ENCODE measurements at regions not wholly inside any gene's neighbourhood (a gene's known extent, or its start where the extent isn't known, plus 50 kb on each side); places are given as distances from the start of the nearest gene placed in this dataset.

DNA sequence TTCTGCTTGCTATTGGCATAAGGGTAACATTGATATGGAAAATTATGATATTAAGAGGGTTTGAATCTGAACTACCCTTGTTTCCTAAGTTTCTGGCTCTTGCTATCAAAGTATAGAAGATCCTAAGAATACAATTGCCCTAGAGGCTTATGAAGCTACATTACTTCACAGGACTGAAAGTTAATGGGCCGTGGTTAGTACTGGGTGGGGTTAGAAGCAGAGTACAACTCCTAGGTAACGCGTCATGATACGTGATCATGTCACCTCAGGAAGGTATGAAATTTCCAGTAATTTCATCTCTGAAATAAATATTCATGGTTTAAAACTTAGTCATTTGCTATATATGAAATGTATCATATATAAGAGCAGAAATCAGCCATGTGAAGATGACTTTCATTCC lies 743.8 kb upstream of the NEGR1 start:
- TF ChIP-seq, protein P1, sequence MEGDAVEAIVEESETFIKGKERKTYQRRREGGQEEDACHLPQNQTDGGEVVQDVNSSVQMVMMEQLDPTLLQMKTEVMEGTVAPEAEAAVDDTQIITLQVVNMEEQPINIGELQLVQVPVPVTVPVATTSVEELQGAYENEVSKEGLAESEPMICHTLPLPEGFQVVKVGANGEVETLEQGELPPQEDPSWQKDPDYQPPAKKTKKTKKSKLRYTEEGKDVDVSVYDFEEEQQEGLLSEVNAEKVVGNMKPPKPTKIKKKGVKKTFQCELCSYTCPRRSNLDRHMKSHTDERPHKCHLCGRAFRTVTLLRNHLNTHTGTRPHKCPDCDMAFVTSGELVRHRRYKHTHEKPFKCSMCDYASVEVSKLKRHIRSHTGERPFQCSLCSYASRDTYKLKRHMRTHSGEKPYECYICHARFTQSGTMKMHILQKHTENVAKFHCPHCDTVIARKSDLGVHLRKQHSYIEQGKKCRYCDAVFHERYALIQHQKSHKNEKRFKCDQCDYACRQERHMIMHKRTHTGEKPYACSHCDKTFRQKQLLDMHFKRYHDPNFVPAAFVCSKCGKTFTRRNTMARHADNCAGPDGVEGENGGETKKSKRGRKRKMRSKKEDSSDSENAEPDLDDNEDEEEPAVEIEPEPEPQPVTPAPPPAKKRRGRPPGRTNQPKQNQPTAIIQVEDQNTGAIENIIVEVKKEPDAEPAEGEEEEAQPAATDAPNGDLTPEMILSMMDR (IDR thresholded peaks at IDR 0.05): no peak
- no peak for TF ChIP-seq POLR2A (IDR thresholded peaks at IDR 0.05)

Measured in uterus (tissue), 2 donors.